Anterior cingulate cortex (tissue), 58 donors: ENCODE measurements at regions not wholly inside any gene's neighbourhood (a gene's known extent, or its start where the extent isn't known, plus 50 kb on each side); places are given as distances from the start of the nearest gene placed in this dataset.

Experiments
- DNase-seq, 58 donors: peaks; one replicate each; lab custom pipeline; 2025; lab: John Stamatoyannopoulos, UW

DNA sequence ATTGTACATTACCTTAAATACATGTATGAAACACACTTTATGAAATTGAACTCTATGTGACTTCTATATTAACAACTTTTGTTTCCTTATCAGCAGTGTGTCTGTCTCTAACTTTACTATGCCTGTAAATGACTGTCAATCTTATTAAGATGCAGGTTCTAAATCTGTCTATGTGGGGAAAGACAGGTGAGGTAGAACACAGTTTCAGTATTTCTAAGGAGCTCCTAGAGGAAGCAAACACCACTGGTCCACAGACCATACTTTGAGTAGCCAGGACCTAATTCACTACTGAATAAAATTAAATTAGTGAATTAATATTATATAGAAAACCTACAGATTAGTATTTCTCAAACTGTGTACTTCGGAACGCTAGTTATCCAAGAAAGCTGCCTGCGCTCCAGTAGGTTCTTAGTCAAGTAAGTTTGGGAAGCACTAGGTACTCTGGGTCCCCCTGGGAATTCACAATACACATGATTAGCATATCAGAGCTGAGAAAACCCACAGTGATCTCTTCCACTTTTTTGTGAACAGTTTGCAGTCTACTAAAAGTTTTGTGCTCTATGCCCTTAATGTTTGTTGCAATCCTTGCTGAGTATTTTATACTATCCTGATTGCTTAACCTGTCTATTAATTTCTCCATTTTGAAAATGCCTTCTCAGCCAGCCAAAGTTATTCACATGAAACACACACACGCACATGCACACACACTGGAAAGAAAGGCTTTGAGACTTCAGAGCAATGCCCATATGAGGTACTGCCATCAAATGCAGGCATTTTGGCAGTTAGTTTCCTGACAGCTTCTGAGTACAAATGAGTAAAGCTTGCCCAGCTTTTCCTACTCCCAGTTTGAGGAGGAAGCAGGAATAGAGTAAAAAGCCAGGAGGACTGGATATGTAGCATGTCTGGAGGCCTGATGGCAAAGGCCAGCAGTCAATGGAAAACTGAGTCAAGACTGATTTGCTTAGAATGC is 133.6 kb upstream of the CPEB2 start:
- no peak for DNase-seq

DNA sequence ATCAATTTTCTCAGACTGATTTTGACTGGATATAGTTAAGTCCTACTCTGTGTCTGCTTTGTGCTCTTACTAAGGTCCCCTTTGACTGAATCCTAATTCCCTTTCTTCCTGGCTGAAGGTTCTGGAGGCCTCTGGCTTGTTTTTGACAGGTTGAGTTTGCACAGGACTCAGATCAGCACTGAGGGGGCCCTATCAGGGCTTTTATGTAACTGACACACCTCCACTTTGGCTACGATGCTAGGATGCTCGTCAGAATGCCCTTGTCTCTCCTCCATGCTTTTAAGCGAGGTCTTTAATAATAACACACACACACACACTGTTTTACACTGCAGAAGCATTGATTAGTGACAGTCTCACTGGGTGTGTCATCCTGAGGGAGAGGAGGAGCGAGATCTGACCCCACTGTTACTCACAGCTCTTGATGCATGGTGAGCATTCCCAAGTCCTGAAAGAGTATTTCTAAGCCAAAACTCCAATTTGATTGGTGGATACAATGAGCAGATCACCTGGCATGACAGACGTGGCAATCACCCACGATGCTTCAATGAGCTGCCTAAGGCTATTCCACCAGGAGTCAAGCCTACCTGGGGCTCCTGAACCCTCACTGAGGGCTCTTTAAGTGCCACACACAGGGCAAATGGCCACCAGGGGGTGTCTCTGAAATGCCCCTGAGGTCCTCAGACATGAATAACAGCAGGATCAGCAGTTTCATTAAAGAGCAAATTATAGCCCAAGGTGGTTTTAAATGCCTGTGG is 130.4 kb upstream of the CPEB2 start:
- DNase-seq, result no peak

DNA sequence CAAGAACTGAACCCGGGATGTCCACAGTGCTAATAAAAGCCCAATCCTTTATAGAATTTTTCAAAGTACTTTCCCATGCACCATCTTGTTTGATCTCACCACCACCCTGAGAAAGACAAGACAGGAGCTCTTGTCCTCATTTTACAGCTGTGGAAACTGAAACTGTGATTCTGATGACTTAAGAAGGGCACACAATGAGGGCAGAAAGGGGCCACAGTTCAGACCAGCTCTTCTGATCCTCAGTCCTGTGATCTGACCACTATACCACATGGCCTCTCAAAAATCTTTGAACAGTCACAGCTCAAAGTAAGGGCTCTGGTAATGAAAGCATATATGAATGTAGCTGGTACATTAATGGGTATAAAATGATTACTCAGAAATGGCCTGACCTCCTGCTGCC is 127.3 kb upstream of the CPEB2 start:
- no peak for DNase-seq

DNA sequence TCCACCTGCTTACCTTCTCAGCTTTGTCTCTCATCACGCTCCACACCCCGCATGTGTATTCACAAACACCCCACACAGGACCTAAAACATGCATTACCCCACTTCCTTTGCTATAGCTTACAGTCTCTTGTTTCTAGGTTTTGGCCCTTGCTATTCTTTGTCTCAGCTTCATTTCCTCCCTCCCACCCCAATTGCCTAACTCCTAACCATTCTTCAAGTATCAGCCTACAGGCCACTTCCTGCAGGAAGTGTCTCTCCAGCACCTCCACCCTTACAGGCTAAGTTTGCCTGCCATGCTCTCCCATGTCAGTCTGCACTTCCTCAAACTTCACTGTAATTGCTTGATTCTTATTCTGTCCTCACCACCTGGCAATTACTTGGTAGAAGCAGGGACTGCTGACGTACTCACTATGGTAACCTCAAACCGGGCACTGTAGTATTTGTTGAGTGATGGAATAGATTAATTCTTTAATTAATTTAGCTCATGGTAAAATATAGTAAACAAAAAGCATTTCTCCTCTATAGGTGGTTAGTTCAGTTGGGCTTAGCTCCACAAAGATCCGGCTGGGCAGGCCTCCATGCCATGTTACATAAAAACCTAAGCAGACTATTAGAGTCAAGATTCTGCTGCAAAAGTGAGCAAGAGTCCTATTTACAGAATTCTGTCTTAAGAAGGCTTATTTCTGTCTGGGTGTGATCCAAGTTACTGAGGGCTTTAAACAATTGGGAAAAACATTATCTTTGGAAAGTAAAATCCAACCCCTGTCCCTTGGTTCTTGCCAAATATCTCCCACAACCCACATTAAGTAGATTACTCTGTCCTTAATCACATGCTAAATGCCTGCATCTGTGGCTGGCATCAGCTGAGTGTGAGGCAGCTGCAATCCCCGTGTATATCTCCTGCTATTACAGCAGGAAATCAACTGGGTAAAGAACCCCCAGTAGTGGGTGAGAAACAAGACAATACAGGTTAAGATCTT is 124.7 kb upstream of the CPEB2 start:
- peak in 8 of 58 donors; percentile 4 to 34 (median 12) for DNase-seq

DNA sequence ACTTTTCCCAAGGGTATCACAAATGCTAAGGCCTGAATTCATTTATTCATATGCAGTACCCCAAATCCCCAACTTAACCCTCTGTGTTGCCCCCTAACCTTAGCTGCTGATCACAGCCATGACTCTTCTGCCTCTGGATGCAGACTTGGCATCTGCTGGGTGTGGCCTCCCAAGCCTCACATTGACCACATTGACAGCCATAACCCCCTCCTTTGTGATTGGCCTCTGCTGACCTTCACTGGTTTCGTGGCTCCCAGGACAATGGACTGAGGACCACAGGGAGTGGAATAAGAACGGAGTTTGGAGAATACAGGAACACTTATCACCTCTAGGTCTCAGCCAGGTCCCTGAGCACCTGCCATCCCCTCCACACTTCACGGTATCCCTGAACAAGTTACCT is 123.6 kb upstream of the CPEB2 start:
- DNase-seq, result no peak

DNA sequence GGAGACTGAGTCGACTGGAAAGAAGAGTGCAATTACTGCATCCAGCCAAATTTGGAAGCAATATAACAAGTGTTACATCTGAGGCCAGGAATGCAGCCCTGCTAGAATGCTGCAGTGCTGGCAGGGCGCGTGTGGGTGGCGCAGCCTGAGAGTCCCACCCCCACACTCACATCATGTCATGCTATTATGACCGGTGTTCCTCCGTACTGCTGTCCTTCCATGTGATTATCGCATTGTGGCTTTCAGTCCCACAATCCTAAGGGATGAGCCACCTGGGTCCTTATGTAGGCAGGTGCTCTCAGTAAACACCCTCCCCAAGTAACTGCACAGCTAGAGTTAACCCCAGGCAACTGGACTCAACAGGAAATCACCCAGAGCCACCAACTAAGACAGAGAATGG is 122.6 kb upstream of the CPEB2 start:
- DNase-seq, result no peak

DNA sequence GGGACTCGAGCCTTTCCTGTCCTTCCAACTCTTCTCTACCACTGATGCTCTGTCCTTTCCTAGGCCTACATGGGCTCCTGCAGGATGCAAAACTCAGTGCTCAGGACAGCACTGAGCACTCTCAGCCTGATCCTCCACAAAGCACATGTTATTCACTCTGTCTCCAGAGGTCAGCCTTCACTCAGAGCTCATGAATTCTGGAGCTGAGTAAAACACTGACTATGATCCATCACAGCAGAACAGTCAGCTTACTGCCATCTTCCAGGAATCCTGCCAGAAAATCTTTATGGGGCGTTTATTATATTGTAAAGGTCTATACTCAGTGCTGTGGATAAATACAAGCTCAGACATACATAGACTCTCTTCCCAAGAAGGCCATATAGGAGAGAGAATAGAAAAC is 121.5 kb upstream of the CPEB2 start:
- DNase-seq, result peak in 1 of 58 donors; percentile 14

DNA sequence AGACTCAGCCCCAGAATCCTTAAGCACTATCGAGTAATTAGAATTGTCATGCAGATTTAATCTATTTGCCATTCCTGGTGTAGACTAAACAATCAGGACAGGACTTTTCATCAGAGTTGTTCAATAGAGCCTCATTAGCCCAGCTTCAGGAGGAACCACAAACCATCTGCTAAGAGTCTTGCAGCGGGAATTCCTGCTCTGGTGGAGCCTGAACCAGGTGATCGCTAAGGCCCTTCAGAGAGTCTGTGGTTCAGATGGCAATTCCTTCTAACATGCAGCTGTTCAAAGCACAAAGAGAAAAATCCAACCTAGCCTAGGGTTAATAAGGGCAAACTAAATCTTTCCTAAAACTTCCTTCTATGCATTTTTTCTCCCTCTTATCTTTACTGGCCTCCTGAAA is 119.1 kb upstream of the CPEB2 start:
- DNase-seq, result no peak

DNA sequence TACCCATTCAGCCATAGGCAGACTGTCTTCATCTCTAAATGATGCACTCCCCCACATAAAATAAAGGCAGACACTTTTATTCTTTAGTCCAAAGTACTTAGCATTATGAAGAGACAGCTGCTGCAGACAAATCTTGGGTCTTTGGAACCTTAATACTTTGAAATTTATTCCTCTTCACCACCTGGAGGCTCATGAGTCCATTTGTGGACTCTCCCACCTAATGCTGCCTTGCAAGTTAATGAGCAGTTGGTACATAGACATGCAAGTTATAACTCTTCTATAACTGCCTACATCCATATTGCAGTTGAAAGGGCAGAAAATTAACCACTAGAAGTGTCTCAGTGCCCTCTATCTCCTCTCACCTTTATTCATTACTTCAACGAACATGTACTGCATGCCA is 118.6 kb upstream of the CPEB2 start:
- no peak for DNase-seq

DNA sequence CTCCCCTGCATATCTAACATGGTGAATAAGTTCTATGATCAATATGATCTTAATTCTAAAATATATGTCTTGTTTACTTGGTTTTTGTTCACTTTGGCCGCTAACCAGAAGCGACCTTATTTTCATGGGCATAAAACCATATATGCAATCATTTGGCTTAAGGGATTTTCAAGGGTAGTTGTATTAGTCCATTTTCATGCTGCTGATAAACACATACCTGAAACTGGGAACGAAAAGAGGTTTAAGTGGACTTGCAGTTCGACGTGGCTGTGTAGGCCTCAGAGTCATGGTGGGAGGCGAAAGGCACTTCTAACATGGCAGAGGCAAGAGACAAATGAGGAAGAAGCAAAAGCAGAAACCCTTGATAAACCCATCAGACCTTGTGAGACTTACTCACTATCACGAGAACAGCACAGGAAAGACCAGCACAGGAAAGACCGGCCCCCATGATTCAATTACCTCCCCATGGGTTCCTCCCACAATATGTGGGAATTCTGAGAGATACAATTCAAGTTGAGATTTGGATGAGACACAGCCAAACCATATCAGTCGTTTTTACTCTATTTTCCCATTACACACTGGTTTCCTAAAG is 114.3 kb upstream of the CPEB2 start:
- DNase-seq, result no peak

DNA sequence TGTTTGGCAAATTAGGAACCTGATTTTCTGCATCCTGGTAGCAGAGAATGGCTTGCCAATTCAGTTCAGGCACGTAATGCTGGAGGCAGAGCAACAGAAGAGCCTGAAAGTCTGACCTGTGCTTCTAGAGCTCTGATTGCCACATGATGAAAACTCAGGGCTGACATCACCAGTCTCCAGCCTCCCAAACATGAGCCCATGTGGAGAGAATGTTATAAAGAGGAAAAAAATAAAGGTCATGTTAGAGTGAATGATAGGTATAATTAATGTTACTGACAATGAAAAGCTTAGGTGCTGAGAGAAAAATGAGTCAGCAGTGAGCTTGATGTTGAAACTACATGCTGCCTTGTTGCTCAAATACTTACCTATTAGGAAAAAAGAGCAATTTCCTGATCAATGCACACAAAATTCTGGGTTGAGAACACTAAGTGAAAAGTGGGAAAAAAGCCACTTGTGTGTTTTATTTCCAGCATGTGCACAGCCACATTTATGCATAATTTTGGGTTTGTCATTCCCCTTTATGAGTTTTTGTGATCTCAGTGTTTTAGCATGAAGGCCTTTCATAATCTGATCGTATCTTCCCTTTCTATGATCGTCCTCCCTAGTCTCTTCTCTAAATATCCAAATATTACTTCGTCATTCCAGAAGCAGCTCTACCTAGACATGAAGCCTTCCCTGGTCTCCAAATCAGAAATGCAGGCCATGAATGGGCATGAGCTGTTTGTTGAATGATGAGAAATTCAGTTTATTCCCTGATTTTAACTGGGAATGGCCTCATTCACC is 113.3 kb upstream of the CPEB2 start:
- no peak for DNase-seq

DNA sequence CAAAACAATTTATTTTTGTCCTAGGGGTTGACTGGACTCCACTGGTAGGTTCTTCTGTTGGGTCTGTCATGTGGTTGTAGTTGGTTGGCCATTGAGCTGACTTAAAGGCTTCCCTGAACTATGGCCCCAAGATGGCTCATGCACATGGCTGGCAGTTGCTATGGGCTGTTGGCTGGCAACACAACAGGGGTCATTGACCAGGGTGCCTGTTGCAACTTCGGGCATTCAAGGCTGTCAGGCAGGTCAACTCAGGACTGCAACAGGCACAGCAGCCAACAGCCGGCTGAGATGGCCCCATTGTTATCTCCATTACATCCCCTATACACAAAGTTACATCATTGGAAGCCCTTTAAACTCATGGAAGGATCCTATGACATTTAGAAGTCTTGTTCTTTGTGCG is 109.7 kb upstream of the CPEB2 start:
- DNase-seq, result no peak

DNA sequence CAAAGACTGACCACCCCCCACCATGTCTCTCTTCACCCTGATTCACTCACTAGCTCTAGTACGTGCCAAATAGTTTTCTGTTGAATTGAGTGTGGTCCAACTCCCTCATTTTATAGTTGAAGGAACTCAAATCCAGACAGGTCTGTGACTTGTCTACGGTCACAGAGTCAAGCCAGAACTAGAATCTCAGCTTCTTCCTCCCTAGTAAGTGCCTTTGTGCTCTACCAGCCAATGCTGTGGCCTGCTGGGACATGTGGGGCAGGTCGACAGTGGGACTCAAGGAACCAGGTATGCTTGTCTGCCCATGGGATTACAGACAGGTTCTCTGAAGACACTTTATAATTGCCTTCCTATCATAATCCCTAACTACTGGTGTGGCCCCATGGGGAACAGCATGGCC is 108.6 kb upstream of the CPEB2 start:
- DNase-seq, result no peak

DNA sequence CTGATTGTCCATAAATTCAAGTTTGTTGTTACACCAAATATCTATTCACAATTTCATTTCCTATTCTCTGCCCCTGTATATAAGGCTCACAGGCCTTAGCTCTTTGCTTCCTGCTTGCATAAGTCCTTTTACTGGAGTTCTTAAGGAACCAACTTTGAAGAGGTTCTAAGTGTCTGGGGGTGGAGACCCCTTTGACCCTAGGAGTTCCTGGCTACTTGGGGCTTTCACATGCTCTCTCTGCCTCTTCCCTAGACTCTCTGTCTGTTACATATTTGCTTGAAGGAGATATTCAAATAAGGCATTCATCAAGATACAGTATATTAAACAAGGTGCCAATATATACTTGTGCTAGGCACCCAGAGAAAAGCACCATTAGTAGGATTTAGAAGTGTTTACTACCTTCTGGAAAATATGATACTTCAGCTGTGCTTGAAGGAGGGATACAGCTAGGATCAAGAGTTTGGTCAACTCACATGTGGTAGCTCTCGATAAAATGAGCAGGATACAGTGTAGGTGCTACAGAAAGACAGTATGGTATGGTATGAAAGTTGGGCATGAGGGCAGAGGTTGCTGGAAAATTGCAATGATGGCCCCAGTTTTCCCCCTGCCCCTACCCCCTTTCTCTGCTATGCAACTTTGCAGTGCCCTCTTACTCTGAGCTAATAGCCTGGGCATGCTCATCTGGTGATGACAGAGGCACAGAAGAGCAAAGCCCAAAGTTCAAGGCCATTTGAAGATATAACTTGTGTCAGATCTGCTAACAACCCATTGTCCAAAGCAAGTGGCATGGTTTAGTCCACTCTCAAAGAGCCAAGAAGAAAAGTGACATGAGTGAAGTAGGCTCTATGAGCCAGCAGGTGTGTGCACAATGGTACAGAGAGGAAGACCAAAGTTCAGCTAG is 107.6 kb upstream of the CPEB2 start:
- no peak for DNase-seq

DNA sequence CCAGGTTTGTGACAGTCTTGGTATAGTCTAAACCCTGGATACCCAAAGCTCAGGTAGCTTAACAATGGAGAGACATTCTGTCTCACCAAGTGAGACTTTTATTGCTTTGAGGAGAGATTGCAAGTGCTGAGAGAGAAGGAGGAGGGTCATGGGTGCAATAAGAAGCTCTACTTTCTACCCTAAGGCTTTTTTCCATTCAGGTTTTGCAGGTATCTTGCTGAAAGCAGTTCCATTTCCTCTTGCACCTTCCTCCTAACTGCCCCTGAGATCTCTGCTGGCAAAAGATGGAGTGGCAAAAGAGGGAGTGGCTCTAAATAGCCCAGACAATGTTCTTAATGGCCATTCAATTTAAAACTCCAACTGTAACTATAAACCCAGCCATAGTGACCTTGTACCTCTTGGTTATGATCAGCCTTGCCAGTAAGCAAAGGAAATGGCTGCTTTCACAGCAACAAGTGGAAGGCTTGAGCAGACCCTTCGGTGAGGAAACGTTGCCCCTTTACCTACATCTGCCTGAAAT is 105.6 kb upstream of the CPEB2 start:
- DNase-seq, result no peak

DNA sequence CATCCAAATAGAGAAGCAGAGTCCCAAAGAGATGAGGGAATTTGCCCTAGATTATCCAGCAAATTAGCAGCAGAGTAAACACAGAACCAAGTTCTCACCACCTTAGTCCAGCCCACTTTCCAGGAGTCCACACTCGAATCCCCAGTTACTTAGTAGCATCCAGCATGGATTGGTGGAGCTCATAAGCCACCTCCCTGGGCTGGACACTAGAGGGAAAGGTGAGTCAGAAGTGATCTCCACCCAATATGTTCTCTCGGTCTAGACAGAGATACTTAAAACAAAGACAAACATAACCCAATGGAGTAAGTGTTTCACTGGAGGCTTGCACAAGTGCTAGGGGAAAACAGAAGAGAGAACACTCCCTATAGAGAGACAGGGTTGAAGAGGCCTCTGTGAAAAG is 105.1 kb upstream of the CPEB2 start:
- no peak for DNase-seq

DNA sequence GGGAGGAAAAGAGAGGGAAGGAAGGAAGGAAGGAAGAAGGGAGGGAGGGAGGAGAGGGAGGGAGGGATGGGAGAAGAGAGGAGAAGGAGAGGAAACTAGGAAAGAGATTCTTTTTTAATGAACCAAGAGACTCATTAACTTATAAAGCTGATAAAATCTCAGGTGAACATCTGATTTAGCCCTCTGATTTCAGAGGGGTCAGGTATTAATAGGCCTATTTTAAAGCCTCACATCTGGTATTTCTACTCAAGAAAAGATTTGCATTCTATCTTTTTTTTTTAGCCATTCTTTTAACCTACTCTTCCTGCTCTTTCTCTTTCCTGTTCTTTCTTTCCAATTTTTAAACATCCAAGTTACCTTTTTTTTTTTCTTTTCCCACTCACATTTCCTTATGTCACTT is 103.3 kb upstream of the CPEB2 start:
- no peak for DNase-seq

DNA sequence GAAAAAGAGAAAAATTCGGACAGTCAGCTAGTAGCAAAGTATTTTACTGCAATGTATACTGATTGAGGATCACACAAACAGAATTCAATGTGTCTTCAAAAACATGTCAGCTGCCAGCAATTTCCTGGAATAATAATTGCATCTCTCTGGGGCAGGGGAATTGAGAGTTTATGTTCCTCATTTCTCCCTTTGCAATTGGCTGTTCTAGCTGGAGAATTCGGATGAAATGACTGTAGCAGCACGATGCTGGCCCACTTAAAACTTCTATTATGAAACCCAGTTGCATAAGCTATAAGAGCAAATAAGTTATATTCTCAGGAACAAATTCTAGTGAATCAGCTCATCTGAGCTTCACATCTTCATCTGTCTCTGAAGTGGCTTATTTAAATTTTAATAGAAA is 99.9 kb upstream of the CPEB2 start:
- no peak for DNase-seq
